Ishikawa (cell line): ENCODE measurements at regions not wholly inside any gene's neighbourhood (a gene's known extent, or its start where the extent isn't known, plus 50 kb on each side); places are given as distances from the start of the nearest gene placed in this dataset.

Experiments used
- CEBPB ChIP-seq: IDR thresholded peaks from 2 replicates; pipeline ENCODE4 v1.6.1; 2012
- CREB1 ChIP-seq: IDR thresholded peaks from 2 replicates; pipeline ENCODE4 v1.6.1; 2012; ENCODE audit warnings: low read depth
- EGR1 ChIP-seq: IDR thresholded peaks from 2 replicates; pipeline ENCODE4 v1.6.1; 2012
- EP300 ChIP-seq: IDR thresholded peaks from 2 replicates; pipeline ENCODE4 v1.6.1; 2012; ENCODE audit warnings: borderline replicate concordance
- FOXM1 ChIP-seq: IDR thresholded peaks from 2 replicates; pipeline ENCODE4 v1.6.1; 2012; ENCODE audit warnings: low read depth, borderline replicate concordance
- MAX ChIP-seq: IDR thresholded peaks from 2 replicates; pipeline ENCODE4 v1.6.1; 2012
- NFIC ChIP-seq: IDR thresholded peaks from 2 replicates; pipeline ENCODE4 v1.6.1; 2012
- RAD21 ChIP-seq: IDR thresholded peaks from 2 replicates; pipeline ENCODE4 v1.6.1; 2012; ENCODE audit warnings: low read depth
- REST ChIP-seq: IDR thresholded peaks from 2 replicates; pipeline ENCODE4 v1.6.1; 2012; ENCODE audit warnings: low read depth, mild to moderate bottlenecking
- TAF1 ChIP-seq: IDR thresholded peaks from 2 replicates; pipeline ENCODE4 v1.6.1; 2012; ENCODE audit warnings: low read depth, mild to moderate bottlenecking
- TCF12 ChIP-seq: IDR thresholded peaks from 2 replicates; pipeline ENCODE4 v1.6.1; 2012; ENCODE audit warnings: low read depth
- TEAD4 ChIP-seq: IDR thresholded peaks from 2 replicates; pipeline ENCODE4 v1.6.1; 2012
- USF1 ChIP-seq: IDR thresholded peaks from 2 replicates; pipeline ENCODE4 v1.6.1; 2012
- YY1 ChIP-seq: IDR thresholded peaks from 2 replicates; pipeline ENCODE4 v1.6.1; 2012; ENCODE audit warnings: low read depth
- ZBTB7A ChIP-seq: IDR thresholded peaks from 2 replicates; pipeline ENCODE4 v1.6.1; 2012; ENCODE audit warnings: low read depth

GRCh38 chr10:59553162-59553900, 156.3 kb downstream of the SLC16A9 start:
- TF ChIP-seq TCF12 (no peak), NFIC (no peak), ZBTB7A (no peak), EP300 (no peak), REST (no peak), FOXM1 (no peak), CREB1 (no peak), TAF1 (no peak), USF1 (no peak), TEAD4 (no peak), EGR1 (no peak), YY1 (no peak), CEBPB (no peak)

GRCh38 chr10:59550061-59550460, 159.6 kb downstream of the SLC16A9 start:
- TF ChIP-seq REST (no peak), EP300 (no peak), CEBPB (no peak), RAD21 (no peak), NFIC (no peak), MAX (no peak), TCF12 (no peak), EGR1 (no peak), CREB1 (no peak), FOXM1 (no peak), TEAD4 (no peak), TAF1 (no peak), ZBTB7A (no peak), USF1 (no peak), YY1 (no peak)

GRCh38 chr10:59538623-59539022, 171.0 kb downstream of the SLC16A9 start:
- TF ChIP-seq REST (no peak), USF1 (no peak)

- TF ChIP-seq FOXM1 (no peak), TEAD4 (no peak), REST (no peak), USF1 (no peak), CEBPB (no peak), CREB1 (no peak), EGR1 (no peak), MAX (no peak), EP300 (no peak), TCF12 (no peak), YY1 (no peak), ZBTB7A (no peak), TAF1 (no peak), RAD21 (no peak)
These were observed 172.1 kb downstream of the SLC16A9 start for GRCh38 chr10:59537501-59537900.
